ENCODE measurements at regions not wholly inside any gene's neighbourhood (a gene's known extent, or its start where the extent isn't known, plus 50 kb on each side); places are given as distances from the start of the nearest gene placed in this dataset.
"Not testable (repeated sequence)": the region's sequence is repeated elsewhere in the genome, so short reads cannot be mapped to it uniquely, and the experiment has no call there.

DNA sequence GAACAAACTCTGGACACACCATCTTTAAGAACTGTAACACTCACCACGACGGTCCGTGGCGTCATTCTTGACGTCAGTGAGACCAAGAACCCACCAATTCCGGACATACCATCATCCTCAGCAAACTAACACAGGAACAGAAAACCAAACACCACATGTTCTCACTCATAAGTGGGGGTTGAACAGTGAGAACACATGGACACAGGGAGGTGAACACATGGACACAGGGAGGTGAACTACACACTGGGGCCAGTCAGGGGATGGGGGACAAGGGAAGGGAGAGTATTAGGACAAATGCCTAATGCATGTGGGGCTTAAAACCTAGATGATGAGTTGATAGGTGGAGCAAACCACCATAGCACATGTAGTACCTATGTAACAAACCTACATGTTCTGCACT, 952.1 kb upstream of the PRR20A start:
- not testable (repeated sequence) for TF ChIP-seq POLR2A, CTCF, EP300 (IDR thresholded peaks at IDR 0.05)
